CD1c-positive myeloid dendritic cell (primary cell): ENCODE measurements at regions not wholly inside any gene's neighbourhood (a gene's known extent, or its start where the extent isn't known, plus 50 kb on each side); places are given as distances from the start of the nearest gene placed in this dataset.

ENCODE experiments used
- DNase-seq: peaks from one replicate; pipeline ENCODE4 v3.0.0-alpha.2; 2016; ENCODE audit errors: extremely low spot score

- DNase-seq: no peak
Measured at GRCh38 chr4:31054295-31054694, 334.1 kb downstream of the PCDH7 start.

GRCh38 chr4:31058656-31059055 is 338.5 kb downstream of the PCDH7 start:
- no peak for DNase-seq

GRCh38 chr4:31059753-31060522 is 339.8 kb downstream of the PCDH7 start:
- no peak for DNase-seq

DNA sequence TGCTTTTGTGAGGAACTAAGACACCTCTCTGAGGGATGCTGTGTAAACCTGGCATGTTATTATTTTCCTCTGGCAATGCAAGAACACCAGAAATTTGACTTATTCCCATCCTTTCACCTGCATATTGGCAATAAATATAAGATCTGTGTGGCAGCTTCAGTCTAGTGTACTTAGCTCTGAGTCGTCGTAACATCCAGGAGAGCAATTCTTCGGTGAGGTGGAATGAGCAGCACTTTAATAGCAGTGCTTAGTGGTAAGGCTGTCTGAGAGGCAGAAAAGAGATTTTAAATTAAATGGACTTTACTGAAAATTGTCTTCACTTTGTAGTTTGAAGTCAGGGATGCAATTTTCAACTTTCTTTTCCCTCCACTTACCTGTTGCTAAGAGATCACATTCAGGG is 344.9 kb downstream of the PCDH7 start:
- DNase-seq: no peak

- no peak for DNase-seq
Measured at GRCh38 chr4:31068257-31069075, 348.3 kb downstream of the PCDH7 start.

GRCh38 chr4:31069151-31069550 is 349.0 kb downstream of the PCDH7 start:
- no peak for DNase-seq

DNA sequence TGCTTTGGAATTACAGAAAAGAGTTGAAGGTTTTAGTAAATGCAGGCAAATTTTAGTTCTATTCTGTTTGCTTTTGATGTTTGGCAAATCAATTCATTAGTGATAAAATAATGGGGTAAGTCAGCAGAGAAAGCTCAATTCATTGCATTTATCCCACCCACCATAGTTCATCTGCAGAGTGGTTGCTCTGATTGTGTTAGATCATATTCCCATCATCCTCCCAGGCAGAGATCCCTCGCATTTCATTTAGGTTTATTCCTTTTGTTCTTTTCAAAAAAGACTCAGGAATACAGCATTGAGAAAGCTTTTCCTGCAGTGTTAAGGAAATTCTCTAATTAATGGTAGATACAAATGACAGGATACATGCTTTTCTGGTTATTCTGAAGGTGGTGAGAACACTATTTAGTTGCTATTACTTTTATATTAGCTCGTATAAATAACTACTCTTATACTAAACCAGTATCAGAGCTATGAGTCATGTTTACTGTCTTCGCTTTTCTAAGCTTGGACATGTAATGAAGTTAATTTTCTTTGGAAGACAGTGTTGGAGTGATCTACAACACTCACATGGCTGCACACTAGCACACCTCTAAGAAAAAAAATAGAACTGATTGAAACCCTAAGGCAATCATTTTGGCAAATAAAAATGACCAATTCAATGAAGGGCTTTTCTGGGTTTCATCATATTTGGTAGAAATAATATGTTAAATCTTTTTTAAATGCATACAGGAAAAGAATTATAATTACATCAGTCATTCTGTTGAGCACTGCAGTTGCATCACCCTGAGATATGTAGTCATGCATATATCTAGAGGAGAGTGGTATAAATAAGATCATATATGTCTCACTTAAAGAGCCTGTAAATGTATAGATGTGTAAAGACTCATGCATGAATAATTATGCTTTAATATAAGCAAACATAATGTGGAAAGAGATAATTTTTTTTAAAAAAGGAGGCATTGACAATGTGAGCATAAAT is 351.6 kb downstream of the PCDH7 start:
- DNase-seq: no peak

- DNase-seq: no peak
Measured at GRCh38 chr4:31075969-31076368, 355.8 kb downstream of the PCDH7 start.

DNA sequence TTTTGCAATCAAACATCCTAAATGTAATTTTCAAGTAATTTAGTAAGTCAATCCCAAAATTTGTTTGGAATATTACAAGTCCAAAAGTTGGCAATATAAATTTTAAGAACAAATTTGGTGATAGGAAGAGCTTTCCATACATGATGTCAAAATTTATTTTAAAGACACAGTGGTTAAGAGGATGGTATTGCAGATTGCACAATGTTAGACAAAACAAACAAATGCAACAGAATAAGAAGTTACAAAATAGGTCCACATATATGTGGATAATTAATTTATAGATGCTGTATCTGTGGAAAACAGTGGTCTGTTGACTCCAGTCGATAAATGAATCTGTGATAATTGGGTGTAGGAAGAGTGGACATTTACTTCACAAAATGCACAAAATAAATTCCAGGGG is 358.5 kb downstream of the PCDH7 start:
- DNase-seq: no peak

DNA sequence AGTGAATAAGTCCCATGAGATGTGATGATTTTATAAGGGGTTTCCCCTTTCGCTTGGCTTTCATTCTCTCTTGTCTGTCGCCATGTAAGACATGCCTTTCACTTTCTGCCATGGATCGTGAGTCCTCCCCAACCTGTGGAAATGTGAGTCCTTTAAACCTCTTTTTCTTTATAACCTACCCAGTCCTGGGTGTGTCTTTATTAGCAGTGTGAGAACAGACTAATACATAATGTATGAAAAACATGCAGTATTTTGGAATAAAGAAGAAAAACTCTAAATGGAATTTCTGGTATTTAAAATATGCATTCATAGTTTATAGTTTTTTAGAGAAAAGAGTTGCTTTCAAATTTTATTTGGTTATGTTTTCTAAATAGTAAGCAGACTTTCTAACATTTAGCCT is 360.7 kb downstream of the PCDH7 start:
- no peak for DNase-seq

GRCh38 chr4:31081366-31081765 is 361.2 kb downstream of the PCDH7 start:
- no peak for DNase-seq

DNA sequence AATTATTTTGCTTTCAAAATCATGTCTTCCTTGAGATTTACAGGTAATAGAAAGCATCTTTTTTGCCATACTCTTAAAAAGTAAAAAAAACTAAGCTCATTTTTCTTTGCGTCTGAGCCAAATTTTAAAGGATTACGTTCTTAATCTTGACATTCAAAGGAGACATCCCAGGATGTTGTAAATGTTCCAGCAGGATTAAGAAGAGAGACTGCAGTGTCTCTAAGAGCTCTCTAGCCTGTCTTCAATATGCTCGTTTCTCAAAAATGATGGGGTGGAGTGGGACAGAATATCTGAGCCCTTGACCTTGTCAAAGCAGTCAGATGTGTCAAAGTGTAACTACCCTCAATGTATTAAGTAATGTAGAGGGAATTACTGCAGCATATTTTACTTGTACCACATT is 363.3 kb downstream of the PCDH7 start:
- DNase-seq: no peak

DNA sequence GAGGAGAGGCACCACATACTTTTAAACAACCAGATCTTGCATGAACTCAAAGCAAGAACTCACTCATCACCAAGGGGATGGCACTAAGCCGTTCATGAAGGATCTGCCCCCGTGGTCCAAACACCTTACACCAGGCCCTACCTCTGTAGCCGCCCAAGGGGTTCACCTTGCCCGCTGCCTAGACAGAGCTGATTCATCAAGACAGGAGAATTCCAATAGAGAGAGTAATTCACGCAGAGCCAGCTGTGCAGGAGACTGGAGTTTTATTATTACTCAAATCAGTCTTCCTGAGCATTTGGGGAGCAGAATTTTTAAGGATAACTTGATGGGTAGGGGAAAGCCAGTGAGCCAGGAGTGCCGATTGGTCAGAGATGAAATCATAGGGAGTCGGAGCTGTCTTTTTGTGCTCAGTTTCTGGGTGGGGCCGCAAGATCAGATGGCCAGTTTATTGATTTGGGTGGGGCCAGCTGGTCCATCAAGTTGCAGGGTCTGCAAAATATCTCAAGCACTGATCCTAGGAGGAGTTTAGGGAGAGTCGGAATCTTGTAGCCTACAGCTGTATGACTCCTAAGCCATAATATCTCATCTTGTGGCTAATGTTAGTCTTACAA is 364.7 kb downstream of the PCDH7 start:
- no peak for DNase-seq

GRCh38 chr4:31085689-31086088 is 365.5 kb downstream of the PCDH7 start:
- DNase-seq: no peak

DNA sequence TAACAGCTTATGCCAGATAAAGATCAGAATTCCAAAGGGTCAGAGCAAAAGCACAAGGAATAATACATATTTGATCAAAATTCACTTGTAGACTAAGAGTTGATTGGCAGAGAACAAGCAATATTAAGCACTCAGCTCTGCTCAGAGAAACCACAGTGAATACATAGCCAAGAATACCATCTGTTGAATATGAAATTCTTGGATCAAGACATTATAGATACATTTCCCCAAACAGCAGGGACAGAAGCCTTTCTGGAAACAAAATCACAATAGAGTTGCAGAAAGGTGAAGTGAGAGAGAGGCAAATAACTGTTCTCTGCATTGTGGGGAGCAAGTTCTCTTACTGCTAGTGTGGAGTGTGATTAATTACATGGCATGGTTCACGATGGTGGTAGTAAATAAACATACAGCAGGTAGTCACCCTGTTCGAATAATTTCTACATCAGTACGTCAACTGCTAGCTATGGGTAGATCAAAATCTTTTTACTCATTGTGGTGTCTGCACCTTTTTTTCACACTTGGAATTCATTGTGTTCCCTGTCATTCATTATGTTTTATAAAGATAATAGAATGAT is 366.7 kb downstream of the PCDH7 start:
- no peak for DNase-seq

- no peak for DNase-seq
Measured at GRCh38 chr4:31088600-31089230, 368.5 kb downstream of the PCDH7 start.

DNA sequence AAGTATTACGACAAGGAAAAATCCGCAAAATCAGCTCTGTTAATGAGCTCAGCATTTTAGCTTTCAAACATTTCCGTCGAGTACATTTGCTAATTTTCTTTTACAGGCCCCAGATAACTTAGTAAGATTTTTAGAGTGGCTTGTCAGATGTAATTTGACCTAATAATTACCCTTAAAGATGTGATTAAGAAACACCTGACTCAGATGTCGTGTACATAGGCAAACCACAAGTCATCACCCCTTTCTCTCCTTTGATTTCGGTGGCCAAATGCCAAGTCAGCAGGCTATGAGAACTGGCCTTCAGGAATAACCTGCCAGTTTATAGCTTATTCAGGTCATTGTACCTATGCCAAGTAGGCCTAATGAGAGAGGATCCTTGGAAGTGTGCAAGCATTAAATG is 369.6 kb downstream of the PCDH7 start:
- no peak for DNase-seq

DNA sequence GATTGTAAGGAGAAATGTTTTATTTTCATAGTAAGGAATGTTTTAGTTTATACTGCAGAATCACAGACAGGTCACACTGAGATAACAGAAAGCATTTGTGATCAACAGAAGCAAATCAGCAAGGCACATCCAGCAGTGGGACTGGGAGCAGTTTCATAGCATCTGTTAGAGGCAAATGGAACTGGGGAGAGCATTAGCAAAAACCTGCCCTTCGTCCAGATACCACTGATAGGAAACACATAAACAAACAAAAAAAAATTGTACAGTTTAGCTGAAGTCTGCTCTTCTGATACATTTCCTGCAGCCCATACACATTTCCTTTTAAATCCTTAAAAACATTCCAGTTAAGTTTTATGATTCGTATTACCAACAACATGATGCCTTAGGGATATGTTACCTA is 374.3 kb downstream of the PCDH7 start:
- no peak for DNase-seq

DNA sequence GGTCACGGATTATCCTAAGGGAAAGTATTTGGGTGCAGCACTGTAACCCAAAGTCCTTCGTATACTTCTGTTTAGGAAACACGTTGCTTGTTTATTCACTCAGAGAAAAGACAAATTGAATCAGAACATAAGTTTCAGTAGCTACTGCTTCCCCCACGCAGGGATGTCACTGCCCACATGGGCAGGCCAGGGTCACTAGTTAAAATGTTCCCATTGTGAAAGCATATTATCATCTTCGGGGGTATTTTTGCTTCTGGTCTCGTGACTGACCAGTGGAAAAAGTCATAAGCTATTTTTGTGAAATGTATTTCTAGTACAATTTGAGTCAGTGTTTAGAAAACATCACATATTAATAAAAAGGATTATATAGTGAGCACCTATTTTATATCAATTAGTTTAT is 377.8 kb downstream of the PCDH7 start:
- no peak for DNase-seq

- no peak for DNase-seq
Measured at GRCh38 chr4:31100536-31100935, 380.4 kb downstream of the PCDH7 start.

DNA sequence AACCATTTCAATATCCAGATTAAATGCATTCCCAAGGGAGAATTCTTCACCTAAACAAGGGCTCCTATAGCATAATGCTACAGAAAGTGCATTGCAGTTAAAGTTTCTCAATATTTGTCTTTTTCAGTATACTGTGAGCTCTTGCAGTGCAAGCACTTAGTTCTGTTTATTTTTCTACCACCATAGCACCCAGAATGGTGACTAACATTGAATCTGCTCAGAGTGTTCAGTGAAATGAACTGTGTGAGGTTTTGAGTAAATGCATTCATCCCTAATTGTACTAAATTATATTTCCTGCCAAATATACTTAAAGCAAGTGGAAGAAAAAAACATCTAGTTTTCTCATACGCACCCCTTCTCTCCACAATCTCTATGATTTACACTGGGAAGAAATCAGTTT is 383.9 kb downstream of the PCDH7 start:
- no peak for DNase-seq
